Fibroblast of the aortic adventitia (primary cell): ENCODE measurements at regions not wholly inside any gene's neighbourhood (a gene's known extent, or its start where the extent isn't known, plus 50 kb on each side); places are given as distances from the start of the nearest gene placed in this dataset.

Experiments used
- DNase-seq: peaks from one replicate; pipeline ENCODE4 v3.0.0-alpha.2; 2010; ENCODE audit warnings: low read depth
- H3K4me3 ChIP-seq: 2 replicates; pipeline ENCODE4 v1.5.1; 2011; ENCODE audit warnings: low read depth, mild to moderate bottlenecking, control low read depth, low read length, moderate library complexity
- CTCF ChIP-seq: IDR thresholded peaks from 2 replicates; pipeline ENCODE4 v1.5.1; 2011; ENCODE audit warnings: mild to moderate bottlenecking, low read length, control low read depth, inconsistent platforms; ENCODE audit not compliant: insufficient read depth

- no peak overlapping the region for H3K4me3 ChIP-seq
- no peak for DNase-seq
- TF ChIP-seq CTCF, result no peak
Observed at GRCh38 chr3:124409650-124410275, 320.5 kb upstream of the UMPS start.

- no peak overlapping the region for H3K4me3 ChIP-seq
- no peak for DNase-seq
- no peak for TF ChIP-seq CTCF
Observed at GRCh38 chr3:124410471-124410870, 319.8 kb upstream of the UMPS start.

- no peak for TF ChIP-seq CTCF
- no peak for DNase-seq
- H3K4me3 ChIP-seq, result no peak overlapping the region
Observed at GRCh38 chr3:124411728-124412127, 318.5 kb upstream of the UMPS start.

GRCh38 chr3:124412644-124413043, 317.6 kb upstream of the UMPS start:
- no peak for TF ChIP-seq CTCF
- no peak overlapping the region for H3K4me3 ChIP-seq
- no peak for DNase-seq

GRCh38 chr3:124413393-124413792, 316.9 kb upstream of the UMPS start:
- TF ChIP-seq CTCF, result no peak
- no peak overlapping the region for H3K4me3 ChIP-seq
- DNase-seq, result no peak

- no peak overlapping the region for H3K4me3 ChIP-seq
- no peak for TF ChIP-seq CTCF
- DNase-seq, result no peak
Observed at GRCh38 chr3:124413989-124414598, 316.2 kb upstream of the UMPS start.
